Hepatocyte (in vitro differentiated cells): ENCODE measurements at regions not wholly inside any gene's neighbourhood (a gene's known extent, or its start where the extent isn't known, plus 50 kb on each side); places are given as distances from the start of the nearest gene placed in this dataset.

Source experiments
- DNase-seq: peaks from one replicate; pipeline ENCODE4 v3.0.0-alpha.2; 2016; ENCODE audit warnings: low spot score
- H2AFZ ChIP-seq: fragments of 200-600 bp; sonication (generic); 2 replicates; pipeline ENCODE4 v1.6.0; 2016; ENCODE audit warnings: antibody characterized with exemption, mild to moderate bottlenecking
- H3K27ac ChIP-seq: fragments of 200-600 bp; sonication (generic); 2 replicates; pipeline ENCODE4 v1.5.1; 2016; ENCODE audit warnings: mild to moderate bottlenecking
- H3K27me3 ChIP-seq: fragments of 200-600 bp; sonication (generic); 2 replicates; pipeline ENCODE4 v1.6.1; 2016
- H3K36me3 ChIP-seq: fragments of 200-600 bp; sonication (generic); replicated peaks from 2 replicates; pipeline ENCODE4 v1.5.1; 2016; ENCODE audit warnings: low read depth; ENCODE audit not compliant: insufficient read depth
- H3K4me1 ChIP-seq: fragments of 200-600 bp; sonication (generic); 2 replicates; pipeline ENCODE4 v1.5.1; 2016; ENCODE audit warnings: mild to moderate bottlenecking, moderate library complexity; ENCODE audit not compliant: insufficient read depth
- H3K4me2 ChIP-seq: fragments of 200-600 bp; sonication (generic); 2 replicates; pipeline ENCODE4 v1.6.0; 2016
- H3K4me3 ChIP-seq: fragments of 200-600 bp; sonication (generic); 2 replicates; pipeline ENCODE4 v1.5.1; 2016; ENCODE audit warnings: mild to moderate bottlenecking
- H3K79me2 ChIP-seq: fragments of 200-600 bp; sonication (generic); 2 replicates; pipeline ENCODE4 v1.6.0; 2017; ENCODE audit warnings: mild to moderate bottlenecking
- H3K9me2 ChIP-seq: fragments of 200-600 bp; sonication (generic); replicated peaks from 2 replicates; pipeline ENCODE4 v1.6.0; 2017; ENCODE audit warnings: mild to moderate bottlenecking; ENCODE audit not compliant: insufficient read depth
- H3K9me3 ChIP-seq: fragments of 200-600 bp; sonication (generic); 2 replicates; pipeline ENCODE4 v1.5.1; 2016; ENCODE audit warnings: low read depth, mild to moderate bottlenecking
- H4K20me1 ChIP-seq: fragments of 200-600 bp; sonication (generic); 2 replicates; pipeline ENCODE4 v1.6.0; 2016; ENCODE audit warnings: mild to moderate bottlenecking; ENCODE audit not compliant: insufficient read depth, poor library complexity, severe bottlenecking
- CTCF ChIP-seq: fragments of 200-600 bp; sonication (generic); IDR thresholded peaks from 2 replicates; pipeline ENCODE4 v1.5.1; 2016; ENCODE audit warnings: antibody characterized with exemption, mild to moderate bottlenecking; ENCODE audit not compliant: poor library complexity
- EZH2 ChIP-seq: fragments of 200-600 bp; sonication (generic); IDR thresholded peaks from 2 replicates; pipeline ENCODE4 v1.6.1; 2016; ENCODE audit warnings: antibody characterized with exemption, mild to moderate bottlenecking, borderline replicate concordance
- EZH2phosphoT487 ChIP-seq: fragments of 200-600 bp; sonication (generic); IDR thresholded peaks from one replicate; pipeline ENCODE4 v1.6.1; 2018; ENCODE audit warnings: antibody characterized with exemption, mild to moderate bottlenecking, low read depth, moderate library complexity; ENCODE audit not compliant: unreplicated experiment, severe bottlenecking
- WGBS: methylation state at CpG from one replicate; pipeline ENCODE4 v1.1.6; 2016; ENCODE audit warnings: low lambda C conversion rate; ENCODE audit errors: missing lambda C conversion rate; 5-methylcytosine and 5-hydroxymethylcytosine counted together

GRCh38 chr15:47362118-47362905 is 355.0 kb upstream of the SEMA6D start:
- Histone ChIP-seq H3K27ac (no peak overlapping the region), H2AFZ (no peak overlapping the region), H3K4me3 (no peak overlapping the region), H4K20me1 (no peaks in the 10 kb centered on the region), H3K9me3 (no peaks in the 10 kb centered on the region), H3K79me2 (no peaks in the 10 kb centered on the region), H3K9me2 (no peaks in the 10 kb centered on the region), H3K4me1 (no peaks in the 10 kb centered on the region), H3K36me3 (no peaks in the 10 kb centered on the region), H3K4me2 (no peak overlapping the region), H3K27me3 (peaks cover 16% of the 10 kb centered on the region)
- DNase-seq: no peak
- TF ChIP-seq CTCF (no peak), EZH2phosphoT487 (no peak), EZH2 (no peak)
- WGBS: 83% methylated on average over 8 of the region's 8 CpGs

DNA sequence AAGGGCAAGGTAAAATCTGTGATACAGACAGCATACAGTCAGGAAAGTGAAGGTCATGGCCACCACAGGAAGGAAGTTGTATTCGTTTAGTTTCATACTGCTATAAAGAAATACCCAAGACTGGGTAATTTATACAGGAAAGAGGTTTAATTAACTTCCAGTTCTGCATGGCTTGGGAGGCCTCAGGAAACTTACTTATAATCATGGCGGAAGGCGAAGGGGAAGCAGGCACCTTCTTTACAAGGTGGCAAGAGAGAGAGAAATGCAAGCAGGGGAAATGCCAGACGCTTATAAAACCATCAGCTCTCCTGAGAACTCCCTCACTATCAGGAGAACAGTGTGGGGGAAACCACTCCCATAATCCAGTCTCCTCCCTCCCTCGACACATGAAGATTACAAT is 353.7 kb upstream of the SEMA6D start:
- no peaks in the 10 kb centered on the region for H3K36me3 ChIP-seq
- TF ChIP-seq CTCF (no peak), EZH2 (no peak), EZH2phosphoT487 (no peak)
- no peaks in the 10 kb centered on the region for H4K20me1 ChIP-seq
- no peaks in the 10 kb centered on the region for H3K9me3 ChIP-seq
- WGBS: 84% methylated on average over 5 of the region's 5 CpGs
- H3K79me2 ChIP-seq: no peaks in the 10 kb centered on the region
- H3K4me2 ChIP-seq: no peak overlapping the region
- no peak for DNase-seq
- H3K27me3 ChIP-seq: peaks cover 12% of the 10 kb centered on the region
- H3K27ac ChIP-seq: no peak overlapping the region
- no peak overlapping the region for H2AFZ ChIP-seq
- no peaks in the 10 kb centered on the region for H3K9me2 ChIP-seq
- H3K4me3 ChIP-seq: no peak overlapping the region
- no peaks in the 10 kb centered on the region for H3K4me1 ChIP-seq

GRCh38 chr15:47364230-47365141 is 352.8 kb upstream of the SEMA6D start:
- no peak for DNase-seq
- Histone ChIP-seq H3K27ac (no peak overlapping the region), H4K20me1 (no peaks in the 10 kb centered on the region), H3K9me3 (no peaks in the 10 kb centered on the region), H3K9me2 (no peaks in the 10 kb centered on the region), H3K4me2 (no peak overlapping the region), H3K4me3 (no peak overlapping the region), H3K4me1 (no peaks in the 10 kb centered on the region), H3K27me3 (peaks cover 12% of the 10 kb centered on the region), H2AFZ (no peak overlapping the region), H3K36me3 (no peaks in the 10 kb centered on the region), H3K79me2 (no peaks in the 10 kb centered on the region)
- WGBS: 79% methylated on average over 9 of the region's 9 CpGs
- no peak for TF ChIP-seq CTCF
- TF ChIP-seq EZH2: no peak
- no peak for TF ChIP-seq EZH2phosphoT487
